Large intestine (tissue), 3 donors: ENCODE measurements at regions not wholly inside any gene's neighbourhood (a gene's known extent, or its start where the extent isn't known, plus 50 kb on each side); places are given as distances from the start of the nearest gene placed in this dataset.

ENCODE experiments used
- DNase-seq, 2 donors: peaks; one replicate each; pipeline versions ENCODE4 v3.0.0 to v3.0.0-alpha.2; 2013
- H3K27ac ChIP-seq: one replicate; pipeline ENCODE4 v1.5.1; 2013; ENCODE audit warnings: low read length
- H3K27me3 ChIP-seq: 2 replicates; pipeline ENCODE4 v1.6.1; 2013; ENCODE audit warnings: low read length; ENCODE audit not compliant: control insufficient read depth, insufficient read depth
- H3K36me3 ChIP-seq: 2 replicates; pipeline ENCODE4 v1.6.1; 2013; ENCODE audit warnings: low read length; ENCODE audit not compliant: control insufficient read depth, insufficient read depth
- H3K4me1 ChIP-seq: one replicate; pipeline ENCODE4 v1.6.1; 2013; ENCODE audit warnings: low read length; ENCODE audit not compliant: control insufficient read depth, insufficient read depth
- H3K4me3 ChIP-seq: one replicate; pipeline ENCODE4 v1.5.1; 2013; ENCODE audit warnings: low read length
- H3K9me3 ChIP-seq: one replicate; pipeline ENCODE4 v1.6.1; 2013; ENCODE audit warnings: mild to moderate bottlenecking, low read depth, low read length, moderate library complexity; ENCODE audit not compliant: control insufficient read depth
- WGBS: methylation state at CpG from one replicate; pipeline ENCODE4 v1.1.5; 2013; ENCODE audit warnings: low lambda C conversion rate; ENCODE audit not compliant: insufficient coverage; 5-methylcytosine and 5-hydroxymethylcytosine counted together

DNA sequence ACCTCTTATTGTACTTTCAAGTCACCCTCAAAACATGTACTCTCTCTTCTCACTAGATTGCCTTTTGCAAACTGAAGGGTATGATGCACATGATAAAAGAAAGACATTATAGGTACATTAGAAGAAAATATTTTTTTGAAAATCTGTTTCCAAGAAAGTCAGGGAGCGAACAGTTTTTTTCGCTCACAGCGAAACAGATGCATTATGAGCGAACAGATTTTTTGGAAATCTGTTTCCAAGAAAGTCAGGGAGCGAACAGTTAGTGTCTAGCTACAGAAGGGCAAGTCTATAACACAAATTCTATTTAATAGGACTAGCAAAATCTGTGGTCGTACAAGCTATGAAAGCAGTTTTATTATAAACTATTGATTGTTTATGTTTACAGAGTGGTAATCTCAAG, 296.2 kb upstream of the ANO3 start:
- Histone ChIP-seq H3K27me3 (no peaks in the 10 kb centered on the region), H3K27ac (no peak overlapping the region), H3K9me3 (no peaks in the 10 kb centered on the region), H3K36me3 (no peaks in the 10 kb centered on the region), H3K4me3 (no peak overlapping the region), H3K4me1 (no peaks in the 10 kb centered on the region)
- 90% methylated on average over 2 of the region's 6 CpGs for WGBS
- no peak for DNase-seq

GRCh38 chr11:26037716-26038115, 294.2 kb upstream of the ANO3 start:
- no peaks in the 10 kb centered on the region for H3K27me3 ChIP-seq
- no peak for DNase-seq
- 100% methylated on average over 2 of the region's 2 CpGs for whole genome bisulfite sequencing
- no peaks in the 10 kb centered on the region for H3K36me3 ChIP-seq
- no peak overlapping the region for H3K27ac ChIP-seq
- H3K9me3 ChIP-seq = no peaks in the 10 kb centered on the region
- H3K4me3 ChIP-seq = no peak overlapping the region
- H3K4me1 ChIP-seq = no peaks in the 10 kb centered on the region

GRCh38 chr11:26040339-26040738, 291.6 kb upstream of the ANO3 start:
- Histone ChIP-seq H3K27me3 (no peaks in the 10 kb centered on the region), H3K27ac (no peak overlapping the region), H3K4me1 (no peaks in the 10 kb centered on the region), H3K4me3 (no peak overlapping the region), H3K36me3 (no peaks in the 10 kb centered on the region), H3K9me3 (no peaks in the 10 kb centered on the region)
- DNase-seq = no peak
- 100% methylated on average over 2 of the region's 3 CpGs for WGBS

- WGBS = no CpG with 5 or more reads among the region's 7 CpGs
- Histone ChIP-seq H3K4me1 (no peaks in the 10 kb centered on the region), H3K9me3 (no peaks in the 10 kb centered on the region), H3K4me3 (no peak overlapping the region), H3K27ac (no peak overlapping the region), H3K36me3 (no peaks in the 10 kb centered on the region), H3K27me3 (no peaks in the 10 kb centered on the region)
- DNase-seq = no peak
Measured at GRCh38 chr11:26042113-26042512, 289.8 kb upstream of the ANO3 start.

DNA sequence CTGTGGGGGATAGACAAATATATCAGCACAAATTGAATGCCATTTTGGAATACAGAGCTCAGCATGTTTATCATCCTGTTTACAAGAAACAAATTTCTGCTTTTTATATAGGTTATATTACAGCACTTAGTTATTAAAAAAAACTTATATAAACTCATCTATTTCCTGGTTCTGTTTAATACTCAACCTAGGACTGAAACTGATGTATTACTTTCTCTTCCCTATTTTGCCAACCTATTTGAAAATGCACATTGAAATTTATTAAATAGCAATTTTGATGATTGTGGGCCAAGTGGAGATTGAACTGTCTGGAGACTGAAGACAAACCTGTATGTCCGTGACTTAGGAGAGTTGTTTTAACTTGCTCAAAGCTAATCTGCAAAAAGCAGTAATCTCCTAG, 288.3 kb upstream of the ANO3 start:
- Histone ChIP-seq H3K27me3 (no peaks in the 10 kb centered on the region), H3K4me1 (no peaks in the 10 kb centered on the region), H3K27ac (no peak overlapping the region), H3K4me3 (no peak overlapping the region), H3K36me3 (no peaks in the 10 kb centered on the region), H3K9me3 (no peaks in the 10 kb centered on the region)
- WGBS = no CpG with 5 or more reads among the region's 1 CpG
- DNase-seq = no peak

GRCh38 chr11:26044389-26044788, 287.5 kb upstream of the ANO3 start:
- no peak overlapping the region for H3K4me3 ChIP-seq
- H3K27me3 ChIP-seq = no peaks in the 10 kb centered on the region
- H3K9me3 ChIP-seq = no peaks in the 10 kb centered on the region
- H3K27ac ChIP-seq = no peak overlapping the region
- DNase-seq = no peak
- 91% methylated on average over 1 of the region's 1 CpG for WGBS
- no peaks in the 10 kb centered on the region for H3K4me1 ChIP-seq
- H3K36me3 ChIP-seq = no peaks in the 10 kb centered on the region

DNA sequence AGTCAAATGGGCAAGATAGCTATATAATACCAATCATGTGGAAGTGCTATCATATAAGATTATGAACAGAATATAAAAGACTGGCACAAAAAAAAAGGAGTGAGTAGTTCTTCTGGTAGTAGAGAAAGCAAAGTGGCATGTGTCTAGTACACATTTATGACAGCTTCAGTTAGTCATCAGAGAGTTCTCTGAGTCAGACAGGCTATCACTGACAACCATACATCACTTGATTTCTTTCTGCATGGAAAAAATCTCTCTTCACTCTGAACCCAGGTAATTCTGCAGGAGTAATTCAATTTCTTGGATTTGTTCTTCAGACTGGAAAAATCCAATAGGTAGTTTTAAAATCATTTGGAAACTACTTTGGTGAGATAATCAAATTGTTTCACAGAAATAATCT, 286.8 kb upstream of the ANO3 start:
- no peaks in the 10 kb centered on the region for H3K36me3 ChIP-seq
- DNase-seq = no peak
- no peaks in the 10 kb centered on the region for H3K4me1 ChIP-seq
- no peak overlapping the region for H3K27ac ChIP-seq
- no peaks in the 10 kb centered on the region for H3K27me3 ChIP-seq
- H3K9me3 ChIP-seq = no peaks in the 10 kb centered on the region
- H3K4me3 ChIP-seq = no peak overlapping the region

DNA sequence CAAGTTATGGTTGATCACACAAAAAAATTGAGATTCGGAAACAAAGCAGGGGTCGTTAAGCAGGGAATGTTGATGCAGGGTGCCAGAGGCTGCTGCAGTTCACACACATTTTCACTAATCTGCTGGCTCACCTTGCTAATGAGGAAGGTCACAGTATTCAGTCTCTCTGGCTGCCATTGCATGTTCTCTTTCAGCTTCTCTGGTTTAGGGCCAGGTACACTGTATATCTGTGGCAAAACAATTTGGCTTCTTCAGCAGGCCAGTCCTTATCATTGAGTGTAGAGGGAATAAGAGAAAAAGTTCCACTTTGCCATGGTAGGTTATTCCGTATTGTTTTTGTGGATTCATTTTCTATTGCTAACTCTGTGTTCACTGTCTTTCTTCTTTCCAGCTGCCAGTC, 283.7 kb upstream of the ANO3 start:
- no peaks in the 10 kb centered on the region for H3K9me3 ChIP-seq
- H3K27me3 ChIP-seq = no peaks in the 10 kb centered on the region
- 100% methylated on average over 1 of the region's 3 CpGs for WGBS
- no peaks in the 10 kb centered on the region for H3K36me3 ChIP-seq
- no peak overlapping the region for H3K4me3 ChIP-seq
- H3K27ac ChIP-seq = no peak overlapping the region
- no peaks in the 10 kb centered on the region for H3K4me1 ChIP-seq
- DNase-seq = no peak

GRCh38 chr11:26053966-26054365, 278.0 kb upstream of the ANO3 start:
- H3K4me3 ChIP-seq = no peak overlapping the region
- H3K4me1 ChIP-seq = no peaks in the 10 kb centered on the region
- no peak overlapping the region for H3K27ac ChIP-seq
- no peak for DNase-seq
- WGBS = 67% methylated on average over 1 of the region's 1 CpG
- no peaks in the 10 kb centered on the region for H3K36me3 ChIP-seq
- no peaks in the 10 kb centered on the region for H3K27me3 ChIP-seq
- no peaks in the 10 kb centered on the region for H3K9me3 ChIP-seq

DNA sequence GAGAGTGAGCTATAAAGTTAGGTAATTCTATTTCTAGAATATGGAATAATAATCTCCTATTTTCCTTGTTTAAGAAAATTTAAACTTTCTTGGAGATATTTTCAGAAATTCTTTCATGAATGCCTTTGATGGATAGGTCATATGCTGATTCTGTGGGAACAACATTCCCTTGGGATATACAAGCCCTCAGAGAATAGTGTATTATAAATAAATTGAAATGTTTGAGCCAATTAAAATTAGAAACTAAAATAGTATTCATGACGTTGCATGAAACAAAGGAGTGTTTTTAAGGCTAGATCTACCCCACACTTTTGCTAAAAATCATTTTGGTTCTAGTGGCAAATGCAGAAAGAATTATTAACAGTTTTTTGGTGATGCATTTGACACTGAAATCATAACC, 269.3 kb upstream of the ANO3 start:
- H3K9me3 ChIP-seq = no peaks in the 10 kb centered on the region
- no peaks in the 10 kb centered on the region for H3K36me3 ChIP-seq
- no peak for DNase-seq
- 67% methylated on average over 1 of the region's 1 CpG for WGBS
- H3K27ac ChIP-seq = no peak overlapping the region
- H3K4me3 ChIP-seq = no peak overlapping the region
- H3K4me1 ChIP-seq = no peaks in the 10 kb centered on the region
- H3K27me3 ChIP-seq = no peaks in the 10 kb centered on the region

DNA sequence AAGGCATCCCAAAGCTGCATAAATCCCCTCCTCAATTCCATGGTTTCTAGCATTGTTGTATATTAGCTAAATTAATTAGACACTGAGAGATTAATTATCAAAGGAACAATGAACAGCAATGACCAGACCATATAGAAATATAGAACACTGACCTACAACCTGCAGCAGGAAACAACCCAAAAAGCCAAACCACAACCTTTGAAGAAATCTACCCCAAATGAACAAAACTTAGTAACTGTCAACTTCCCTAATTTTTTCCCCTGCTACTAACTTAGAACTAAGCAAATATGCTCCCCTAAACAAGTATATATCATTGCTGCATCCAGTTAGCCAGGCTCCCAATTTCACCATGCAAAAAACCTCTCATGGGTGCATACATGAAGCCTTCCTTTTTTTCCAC, 268.0 kb upstream of the ANO3 start:
- H3K36me3 ChIP-seq = no peaks in the 10 kb centered on the region
- H3K4me1 ChIP-seq = no peaks in the 10 kb centered on the region
- no peak for DNase-seq
- H3K27ac ChIP-seq = no peak overlapping the region
- no peaks in the 10 kb centered on the region for H3K27me3 ChIP-seq
- no peaks in the 10 kb centered on the region for H3K9me3 ChIP-seq
- no peak overlapping the region for H3K4me3 ChIP-seq
